Activated T-cell treated with anti-CD3 and anti-CD28 coated beads for 48 hours (primary cell): ENCODE measurements at regions not wholly inside any gene's neighbourhood (a gene's known extent, or its start where the extent isn't known, plus 50 kb on each side); places are given as distances from the start of the nearest gene placed in this dataset.

Source experiments
- DNase-seq: peaks from one replicate; pipeline ENCODE4 v3.0.0-alpha.2; 2020; ENCODE audit warnings: low read depth

DNA sequence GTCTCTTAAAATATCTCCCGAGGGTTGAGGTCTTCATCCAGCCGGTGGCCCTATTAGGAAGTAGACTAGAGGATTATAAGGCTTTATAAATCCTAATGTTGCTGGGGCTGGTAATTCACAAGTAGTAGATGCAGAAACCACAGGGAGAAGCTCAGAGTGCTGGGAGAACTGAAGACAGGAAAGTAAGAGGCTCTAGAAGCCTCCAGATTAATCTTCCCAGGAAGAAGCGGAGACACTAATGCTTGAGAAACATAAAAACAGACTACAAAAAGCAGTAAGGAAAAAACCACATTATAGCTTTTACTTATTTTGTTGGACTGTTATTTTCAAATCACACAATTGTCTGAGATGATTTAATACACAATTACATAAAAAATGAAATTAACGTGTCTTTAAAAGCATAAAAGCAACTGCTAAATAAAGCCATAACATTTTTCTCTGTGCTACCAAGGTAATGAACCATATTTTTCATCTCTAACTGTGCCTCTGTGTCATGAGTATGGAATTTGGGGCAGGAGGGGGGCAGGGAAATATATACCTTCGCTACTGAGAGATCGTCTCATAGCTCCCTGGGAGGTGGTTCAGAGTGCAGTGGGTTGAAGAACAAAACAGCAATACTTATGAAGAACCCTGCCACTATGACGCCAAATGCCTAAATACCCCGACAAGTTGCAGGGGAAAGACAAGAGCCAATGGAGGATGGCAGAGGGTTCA lies 806.2 kb upstream of the WWC1 start:
- no peak for DNase-seq

DNA sequence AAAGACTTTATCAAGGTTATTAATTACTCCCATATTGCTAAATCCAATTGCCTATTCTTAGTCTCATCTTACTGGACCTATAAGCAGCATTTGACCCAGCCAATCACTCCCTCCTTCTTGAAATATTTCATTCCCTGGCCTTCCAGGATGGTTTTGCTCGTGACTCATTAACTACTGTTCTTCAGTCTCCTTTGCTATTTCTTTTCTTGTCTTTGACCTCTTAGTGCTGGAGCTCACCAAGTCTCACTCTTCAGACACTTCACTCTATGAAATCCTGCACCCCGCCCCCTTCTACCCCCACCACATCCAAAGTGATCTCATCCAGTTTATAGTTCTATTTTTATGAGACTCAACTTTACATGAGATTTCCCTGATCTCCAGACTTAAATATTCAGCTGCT lies 803.1 kb upstream of the WWC1 start:
- DNase-seq, result no peak

DNA sequence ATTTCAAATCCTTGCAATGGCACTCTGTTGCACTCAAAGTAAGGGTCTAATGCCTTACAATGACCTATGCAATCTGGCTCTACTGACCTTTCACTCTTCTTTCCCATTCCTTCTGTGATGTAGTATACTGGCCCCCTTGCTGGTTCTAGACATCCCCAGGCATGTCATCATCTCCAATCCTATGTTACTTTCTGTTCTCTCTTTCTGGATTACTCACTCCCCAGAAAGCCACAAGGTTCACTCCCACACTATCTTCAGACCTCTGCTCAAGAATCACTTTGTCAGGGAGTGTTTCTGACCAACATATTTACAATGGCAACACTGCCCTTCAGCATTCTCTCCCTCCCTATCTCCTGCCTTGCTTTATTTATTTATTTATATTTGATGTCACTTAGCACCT lies 802.2 kb upstream of the WWC1 start:
- no peak for DNase-seq

DNA sequence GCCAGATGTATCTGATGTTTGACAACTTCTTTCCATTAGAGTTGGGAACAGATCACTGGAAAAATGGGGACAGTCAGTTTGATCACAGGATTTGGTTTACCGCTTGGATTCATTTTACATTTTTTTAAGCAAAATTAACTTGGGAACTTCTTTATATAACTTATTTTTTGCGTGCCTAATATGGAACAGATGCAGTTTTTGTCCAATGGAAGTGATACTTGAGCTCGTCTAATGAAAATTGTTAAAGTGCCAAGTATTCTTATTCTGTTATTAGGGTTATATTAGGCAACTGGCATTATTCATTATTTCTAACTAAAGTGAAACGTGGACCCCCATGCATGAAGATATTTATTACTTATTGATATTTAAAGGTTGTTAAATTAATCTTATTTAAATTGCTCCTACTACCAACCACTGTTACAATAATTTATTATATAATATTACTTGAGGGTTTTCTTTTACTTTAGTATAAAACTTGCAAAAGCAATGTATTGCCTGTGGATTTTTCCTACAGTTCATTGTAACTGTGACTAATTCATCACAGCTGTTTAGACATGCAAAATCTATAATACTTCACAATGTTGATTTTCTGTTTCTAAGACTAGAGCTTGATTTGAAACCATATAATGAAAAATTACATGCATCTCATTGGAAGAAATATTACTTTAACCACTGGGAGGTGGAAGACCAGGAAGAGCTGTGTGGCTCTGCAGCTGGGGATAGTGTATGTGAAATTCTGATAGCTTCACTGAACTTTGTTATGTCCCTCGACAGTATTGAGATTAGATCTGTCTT lies 787.3 kb upstream of the WWC1 start:
- DNase-seq, result no peak

DNA sequence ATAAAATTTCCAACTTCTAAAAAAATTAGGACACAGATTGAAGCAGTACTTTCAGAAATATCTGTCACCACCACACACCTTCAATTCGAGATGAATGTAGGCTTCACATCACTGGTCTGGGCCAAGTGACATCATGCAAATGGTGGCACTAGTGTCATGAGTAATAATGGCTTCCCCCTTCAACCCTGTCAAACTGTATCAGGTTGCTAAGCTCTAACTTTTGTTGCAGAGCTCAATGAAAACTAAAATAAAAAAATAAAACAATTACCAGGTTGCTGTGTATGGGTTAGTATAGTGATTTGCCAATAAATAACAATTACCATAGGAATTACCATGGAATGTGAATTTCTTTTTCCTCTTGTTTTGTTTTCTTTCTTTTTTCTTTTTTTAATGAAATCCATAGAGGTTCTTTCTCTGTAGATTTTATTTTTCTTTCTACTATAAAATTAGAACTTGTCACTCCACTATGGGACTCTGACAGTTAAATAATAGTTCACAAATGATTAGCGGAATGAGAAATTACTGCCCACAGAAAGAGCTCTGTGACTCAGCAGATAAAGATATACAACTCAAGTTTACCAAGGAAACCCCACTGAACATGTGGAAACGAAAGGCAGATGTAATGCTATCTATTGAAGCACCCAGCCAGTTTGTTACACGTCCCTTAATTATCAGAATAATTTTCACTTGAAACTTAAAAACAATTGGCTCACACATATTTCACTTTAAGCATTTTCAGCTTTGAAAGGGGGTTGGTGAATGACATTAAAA lies 783.8 kb upstream of the WWC1 start:
- no peak for DNase-seq

DNA sequence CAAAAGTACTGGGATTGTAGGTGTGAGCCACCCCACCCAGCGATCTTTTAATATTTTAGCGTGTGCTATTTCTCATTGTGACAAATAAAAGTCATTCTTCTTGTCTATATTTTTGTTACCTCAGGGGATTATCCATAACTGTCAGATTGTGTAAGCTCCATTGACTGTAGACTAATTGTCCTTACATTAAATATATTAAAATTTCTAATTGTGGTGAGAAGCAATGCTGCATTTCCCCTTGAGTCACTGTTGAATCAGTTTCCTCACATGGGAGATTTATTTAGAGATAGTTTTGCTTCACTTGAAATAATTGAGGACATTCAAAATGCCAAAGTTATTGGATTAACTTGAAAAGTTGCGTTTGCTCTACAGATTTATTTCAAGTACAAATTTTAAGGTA lies 782.4 kb upstream of the WWC1 start:
- DNase-seq, result no peak

DNA sequence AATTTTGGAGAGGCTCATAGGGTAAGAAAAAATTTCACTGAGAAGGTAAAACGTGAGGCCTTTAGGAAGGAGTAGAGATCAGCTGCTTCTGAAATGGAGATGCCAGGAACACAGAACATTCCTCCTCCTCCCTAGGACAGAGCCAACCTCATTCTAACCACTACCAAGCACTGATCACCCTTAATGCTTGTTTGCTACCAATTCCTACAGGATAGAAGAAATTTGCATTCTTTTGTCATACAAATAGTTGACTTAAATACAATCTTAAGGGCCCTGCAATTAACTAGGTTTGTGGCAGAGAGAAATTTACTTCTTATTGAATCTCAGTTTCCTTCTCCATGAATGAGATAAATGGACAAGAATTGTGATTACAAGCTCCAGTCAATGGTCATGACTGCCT lies 780.2 kb upstream of the WWC1 start:
- no peak for DNase-seq

DNA sequence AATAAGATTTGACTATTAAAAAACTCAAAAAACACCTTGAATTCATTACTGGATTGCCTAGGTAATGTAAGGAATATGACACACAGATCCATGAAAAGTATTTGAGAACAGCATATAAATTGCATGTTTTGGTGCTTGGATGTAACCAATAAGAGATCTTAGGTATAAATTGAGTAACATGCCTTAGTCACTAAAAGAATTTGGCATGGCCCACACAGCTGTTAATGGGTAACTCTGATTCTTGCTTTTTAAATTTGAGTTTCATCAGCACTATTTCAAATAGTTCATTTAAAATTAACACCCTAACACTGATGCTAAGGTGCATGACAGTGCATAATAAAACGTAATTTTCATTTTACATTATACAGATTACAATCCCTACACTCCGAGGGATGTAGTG lies 779.3 kb upstream of the WWC1 start:
- no peak for DNase-seq

DNA sequence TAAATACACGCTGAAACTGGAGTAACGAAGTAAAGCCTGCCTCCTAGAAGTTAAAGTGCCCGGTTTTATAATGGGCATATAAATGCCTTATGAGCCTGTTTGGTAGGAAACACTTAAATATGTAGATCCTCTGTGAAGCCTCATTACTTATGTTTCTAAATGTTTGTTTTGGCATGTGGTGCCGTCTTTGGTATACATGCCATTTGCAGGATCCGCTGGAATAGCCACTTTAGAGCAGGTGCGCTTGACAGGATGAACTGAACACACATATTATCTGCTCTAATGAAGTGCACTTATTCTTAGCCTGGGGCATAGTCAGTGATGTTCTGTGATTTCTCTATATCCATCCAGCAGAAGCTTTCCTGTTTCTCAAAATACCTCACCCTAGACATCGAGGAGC lies 778.1 kb upstream of the WWC1 start:
- DNase-seq, result no peak

DNA sequence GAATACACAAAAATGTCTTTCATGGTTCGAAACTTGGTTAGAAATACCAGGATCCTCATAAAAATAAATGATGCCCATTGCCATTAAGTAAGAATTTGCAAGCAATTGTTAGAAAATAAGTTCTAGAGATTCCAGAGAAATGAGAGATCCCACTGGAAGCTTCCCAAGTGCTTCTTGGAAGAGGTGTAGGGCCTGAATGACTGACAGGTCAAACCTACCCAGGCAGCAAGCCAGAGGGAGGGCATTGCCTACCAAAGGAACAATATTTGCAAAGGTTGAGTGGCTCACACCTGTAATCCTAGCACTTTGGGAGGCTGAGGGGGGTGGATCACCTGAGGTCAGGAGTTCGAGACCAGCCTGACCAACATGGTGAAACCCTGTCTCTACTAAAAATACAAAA lies 777.0 kb upstream of the WWC1 start:
- DNase-seq, result no peak

DNA sequence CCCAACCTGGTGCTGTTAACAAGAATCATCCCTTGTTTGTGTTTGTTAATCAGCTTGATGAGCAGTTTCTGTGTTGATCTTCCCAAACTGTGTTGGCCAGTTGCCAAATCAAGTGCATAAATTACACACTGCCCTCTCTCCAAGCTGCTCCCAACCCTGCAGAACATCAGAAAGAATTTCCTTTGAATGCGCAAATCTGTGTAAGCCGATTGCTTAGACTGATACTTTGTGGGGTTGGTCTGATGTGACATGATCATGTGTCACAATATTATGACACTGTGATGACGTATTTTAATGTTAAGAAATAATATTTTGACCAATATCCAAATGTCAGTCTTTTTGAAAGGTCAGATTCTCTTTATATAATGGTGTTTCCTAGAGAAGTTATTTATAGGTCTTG lies 766.4 kb upstream of the WWC1 start:
- DNase-seq, result no peak

DNA sequence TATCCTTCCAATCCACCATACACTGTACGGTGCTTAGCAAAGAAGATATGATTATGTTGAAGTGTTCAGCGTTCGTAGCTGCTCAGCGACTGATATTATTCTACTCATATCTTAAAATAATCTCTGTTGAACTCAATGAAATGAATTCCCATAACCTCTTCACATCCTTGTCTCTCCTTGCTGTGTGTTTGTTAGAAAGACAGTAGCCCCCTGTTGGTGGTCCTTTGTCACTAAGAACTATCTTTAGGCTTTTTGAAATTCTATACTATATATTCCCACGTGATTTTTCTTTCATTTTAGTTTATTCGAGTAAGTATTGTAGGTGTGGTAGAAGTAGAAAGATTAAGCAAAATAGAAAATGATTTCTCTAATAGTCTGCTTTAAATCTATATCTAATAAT lies 762.8 kb upstream of the WWC1 start:
- no peak for DNase-seq

DNA sequence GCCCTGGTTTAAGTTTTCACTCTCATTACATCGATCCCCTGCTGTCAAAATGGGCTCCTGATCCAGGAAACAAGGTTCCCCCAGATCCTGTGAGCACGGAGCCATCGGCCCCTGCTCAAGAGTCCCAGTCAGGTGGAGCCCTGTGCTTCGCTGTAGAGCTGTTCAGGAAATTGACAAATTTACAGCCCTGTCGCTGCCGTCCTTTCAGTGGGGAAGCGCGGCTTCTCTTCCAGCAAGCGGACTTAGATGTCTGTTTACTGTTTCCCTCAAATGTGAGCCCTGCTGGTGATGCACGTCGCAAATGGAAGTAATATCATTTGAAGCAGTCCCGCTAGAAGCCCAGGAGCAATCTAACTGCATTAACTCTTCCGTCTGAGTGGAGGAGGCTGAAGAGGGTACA lies 760.9 kb upstream of the WWC1 start:
- DNase-seq, result no peak

DNA sequence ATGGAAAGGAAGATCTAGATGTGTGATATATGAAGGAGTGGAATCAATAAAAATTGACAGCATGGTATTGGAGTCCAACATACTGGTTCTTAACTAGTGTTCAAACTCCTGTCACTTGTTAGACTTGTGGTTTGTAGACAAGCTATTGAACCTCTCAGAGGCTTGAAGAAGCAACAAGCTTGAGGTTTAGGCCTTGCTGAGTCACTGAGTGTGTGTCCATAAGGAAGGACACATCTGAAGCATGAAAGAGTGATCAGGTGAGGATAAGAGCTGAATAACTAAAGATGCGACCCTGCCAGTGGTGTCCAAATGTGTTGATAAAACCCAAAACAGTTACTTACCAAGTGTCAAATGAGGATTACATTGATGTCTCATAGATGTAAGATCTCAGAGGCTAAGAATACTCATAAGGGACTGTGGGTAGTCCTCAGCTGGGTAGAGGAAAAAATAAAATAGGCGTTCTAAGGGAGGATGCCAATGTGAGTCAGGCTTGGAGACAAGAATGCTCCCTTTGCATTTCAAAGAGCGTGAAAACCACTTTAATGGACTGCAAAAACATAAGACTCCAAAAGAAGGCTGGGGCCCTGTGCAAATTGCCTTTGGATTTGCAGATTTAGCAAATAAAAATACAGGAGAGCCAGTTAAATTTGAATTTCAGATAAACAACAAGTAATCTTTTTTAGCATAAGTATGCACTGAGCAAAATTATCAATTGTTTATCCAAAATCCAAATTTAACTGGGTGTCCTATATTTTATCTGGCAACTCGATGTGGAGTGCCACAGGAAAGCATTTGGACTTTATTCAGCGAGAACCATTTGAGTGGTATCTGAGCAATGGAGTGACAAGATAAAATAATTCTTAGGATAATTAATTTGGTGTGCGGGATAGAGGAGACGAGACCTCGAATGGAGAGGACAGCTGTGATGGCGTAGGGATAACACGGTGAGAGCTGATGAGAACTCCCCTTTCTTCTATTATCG lies 757.3 kb upstream of the WWC1 start:
- DNase-seq, result no peak

DNA sequence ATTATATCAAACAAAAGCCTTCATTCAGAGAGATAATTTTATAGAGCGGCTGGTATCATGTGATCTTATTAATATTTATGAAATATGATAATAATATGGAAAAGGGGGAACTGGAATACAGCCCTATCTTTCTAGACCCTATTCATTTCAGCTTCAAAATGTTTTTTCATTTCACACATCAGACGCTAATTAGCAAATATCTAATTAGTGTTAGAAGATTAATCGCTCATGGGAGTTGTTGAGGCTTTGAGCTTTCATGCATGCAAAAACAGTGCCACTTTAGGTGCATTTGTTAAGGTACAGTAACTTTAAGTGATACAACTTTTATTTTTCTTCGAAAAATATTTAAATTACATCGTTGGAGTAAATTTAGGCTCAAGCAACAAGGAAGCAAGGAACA lies 751.7 kb upstream of the WWC1 start:
- DNase-seq, result no peak

DNA sequence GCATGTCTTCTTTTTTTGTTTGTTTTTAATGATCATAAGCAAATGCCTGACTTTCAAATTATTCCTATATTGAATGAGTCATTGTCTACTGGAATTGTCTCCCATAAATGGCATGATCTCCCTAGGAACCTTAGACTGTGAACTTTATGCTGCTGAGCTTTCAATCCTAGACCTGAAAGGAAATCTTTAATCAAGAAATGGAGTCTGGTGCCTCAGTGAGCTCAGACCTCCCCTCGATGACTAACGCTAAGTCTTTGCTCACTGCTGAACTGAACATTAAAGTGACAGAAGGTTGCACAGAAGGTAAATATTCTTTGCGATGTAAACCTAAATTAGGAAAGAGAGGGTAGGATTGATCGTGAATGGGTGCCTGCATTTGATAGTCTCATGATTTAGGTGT lies 745.2 kb upstream of the WWC1 start:
- no peak for DNase-seq

DNA sequence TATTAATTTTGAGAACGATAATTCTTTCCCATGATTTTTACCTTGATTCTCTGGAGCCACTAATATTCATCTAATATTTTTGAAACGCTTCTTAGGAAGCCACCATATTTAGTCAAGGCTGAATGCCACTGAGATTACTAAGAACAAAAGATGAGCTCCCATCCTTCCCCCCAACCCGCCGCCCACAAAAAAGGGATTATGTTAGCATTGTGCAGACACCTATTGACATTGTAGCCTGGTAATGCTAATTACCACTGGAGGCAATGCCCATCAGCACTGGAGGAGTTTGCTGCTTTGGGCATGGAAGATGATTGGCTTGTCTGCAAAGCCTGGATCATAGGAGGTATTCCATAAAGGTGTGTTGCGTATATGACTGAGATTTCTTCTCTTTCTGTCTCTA lies 739.1 kb upstream of the WWC1 start:
- DNase-seq, result no peak

DNA sequence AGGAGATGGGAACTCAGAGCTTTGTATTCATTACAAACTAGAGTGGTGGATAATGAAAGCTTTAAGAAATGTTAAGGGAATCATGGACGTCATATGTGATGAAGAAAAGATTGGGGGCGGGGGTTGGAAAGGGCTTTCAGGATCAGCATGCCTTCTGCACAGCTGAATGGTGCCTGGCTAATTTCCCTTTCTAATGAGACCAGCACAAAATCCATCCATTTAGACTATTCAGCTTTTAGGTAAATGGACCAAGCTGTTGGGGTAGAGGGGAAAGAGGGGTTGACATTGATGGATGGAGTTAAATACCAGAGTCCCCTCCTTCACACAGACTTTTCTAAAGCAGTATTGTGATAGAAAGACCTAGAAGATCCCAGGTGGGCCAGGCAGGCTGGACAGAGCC lies 737.9 kb upstream of the WWC1 start:
- no peak for DNase-seq

DNA sequence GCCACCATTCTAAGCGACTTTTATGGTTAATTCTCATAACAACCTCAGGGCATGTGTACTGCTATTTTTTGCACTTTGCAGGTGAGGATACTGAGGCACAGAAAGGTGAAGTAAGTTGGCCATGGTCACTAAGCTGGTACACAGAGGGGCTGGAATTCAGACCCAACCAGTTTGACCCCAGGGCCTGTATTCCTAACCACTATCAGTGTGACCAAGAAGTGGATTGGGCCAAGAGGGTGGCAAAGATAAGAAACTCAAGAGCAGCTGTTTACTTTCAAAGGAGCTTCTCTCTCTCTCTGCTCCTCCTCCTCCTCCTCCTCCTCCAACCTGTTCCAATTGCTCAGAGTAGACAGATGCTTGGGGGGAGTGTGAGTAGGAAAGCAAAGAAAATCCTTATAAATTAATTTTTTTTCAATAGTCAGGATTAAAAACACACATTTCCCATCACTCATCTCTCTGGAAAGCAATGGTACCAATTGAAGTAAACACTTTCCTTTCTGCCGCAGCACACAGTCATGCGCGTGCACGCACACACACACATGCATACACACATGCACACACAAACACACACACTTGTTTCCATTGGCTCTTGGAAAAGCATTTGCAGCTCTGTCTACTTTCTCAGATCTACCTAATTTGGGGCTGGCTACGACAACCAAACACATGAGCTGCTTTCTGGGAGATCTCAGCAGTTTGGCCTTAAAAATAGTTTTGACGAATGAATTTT lies 736.7 kb upstream of the WWC1 start:
- no peak for DNase-seq

DNA sequence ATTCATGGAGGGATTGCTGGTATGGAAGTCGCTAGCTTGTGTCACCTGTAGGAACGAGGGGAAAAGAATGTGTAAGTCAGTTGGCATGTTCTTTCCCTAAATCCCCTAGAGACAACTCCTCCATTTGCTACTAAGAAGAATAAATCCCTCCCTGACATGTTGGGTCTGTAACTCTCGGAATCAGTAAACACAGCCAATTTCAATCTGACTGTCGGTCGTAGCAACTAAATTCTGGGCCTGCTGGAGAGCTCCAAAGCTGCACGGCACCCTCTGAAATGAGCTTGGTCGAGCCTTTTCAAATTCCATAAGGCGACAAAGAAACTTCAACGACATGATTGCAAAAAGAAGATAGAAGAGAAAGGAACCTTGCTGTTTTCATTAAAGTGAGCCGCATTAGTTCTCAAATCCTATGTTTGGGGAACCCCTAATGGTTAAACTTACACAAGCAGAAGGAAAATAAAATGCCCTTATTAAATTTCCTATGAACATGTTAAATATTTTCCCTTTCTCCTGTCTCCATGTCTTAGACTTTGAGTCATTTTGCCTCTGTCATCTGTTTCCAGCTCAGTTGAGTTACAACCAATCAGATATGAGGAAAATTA lies 735.8 kb upstream of the WWC1 start:
- DNase-seq, result no peak

DNA sequence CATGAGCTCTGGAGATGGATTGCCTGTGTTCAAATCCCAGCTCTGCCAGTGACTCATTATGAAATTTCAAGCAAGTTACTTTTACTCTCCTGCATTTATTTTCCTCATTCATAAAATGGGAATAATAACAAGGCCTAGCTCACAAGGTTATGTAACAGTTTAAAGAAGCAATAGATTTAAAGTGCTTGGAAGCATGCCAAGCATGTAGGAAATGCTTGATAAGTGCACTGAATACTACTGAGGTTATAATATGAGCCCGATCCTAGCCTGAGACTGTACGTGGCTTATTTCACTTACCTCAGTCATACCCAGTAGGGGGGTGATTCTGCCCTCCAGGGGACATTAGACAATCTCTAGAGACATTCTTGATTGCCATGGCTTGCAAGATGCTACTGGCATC lies 734.1 kb upstream of the WWC1 start:
- DNase-seq, result no peak
